Stomach (tissue), 8 donors: ENCODE measurements at regions not wholly inside any gene's neighbourhood (a gene's known extent, or its start where the extent isn't known, plus 50 kb on each side); places are given as distances from the start of the nearest gene placed in this dataset.
A peak's percentile ranks its signal among the peaks of the same experiment; 100 is the strongest.

Experiments used
- DNase-seq, 2 donors: peaks; one replicate each; pipeline versions ENCODE4 v3.0.0 to v3.0.0-alpha.2; 2013 to 2019
- H3K27ac ChIP-seq, 5 donors: fragments of 200-600 bp in 4 of 5; sonication (generic) in 4 of 5; one replicate each; pipeline ENCODE4 v1.5.1; 2013 to 2019; ENCODE audit warnings: mild to moderate bottlenecking in 1 of 5, moderate library complexity in 1 of 5
- H3K27me3 ChIP-seq, 3 donors: fragments of 200-600 bp; sonication (generic); one replicate each; pipeline ENCODE4 v1.5.1; 2017 to 2019; ENCODE audit warnings: mixed run types in 1 of 3
- H3K36me3 ChIP-seq, 4 donors: fragments of 200-600 bp; sonication (generic); 1 replicate in 3 of 4; 2 replicates in 1 of 4; pipeline ENCODE4 v1.5.1; 2016 to 2019
- H3K4me1 ChIP-seq, 4 donors: fragments of 200-600 bp; sonication (generic); one replicate each; pipeline ENCODE4 v1.5.1; 2016 to 2019
- H3K4me3 ChIP-seq, 4 donors: fragments of 200-600 bp; sonication (generic) in 3 of 4; one replicate each; pipeline ENCODE4 v1.5.1; 2016 to 2019; ENCODE audit warnings: mild to moderate bottlenecking in 1 of 4
- H3K9me3 ChIP-seq, 4 donors: fragments of 200-600 bp; sonication (generic); one replicate each; pipeline ENCODE4 v1.5.1; 2016 to 2019
- EP300 ChIP-seq: sonication (generic); formaldehyde crosslinking; IDR thresholded peaks from one replicate; pipeline ENCODE4 v1.6.1; 2017; ENCODE audit warnings: antibody characterized with exemption
- POLR2A ChIP-seq, 4 donors: fragments of 450-650 bp; IDR thresholded peaks; one replicate each; pipeline ENCODE4 v1.6.1; 2016; ENCODE audit warnings: antibody characterized with exemption in 4 of 4, control low read depth in 2 of 4, mild to moderate bottlenecking in 1 of 4, moderate library complexity in 1 of 4
- POLR2AphosphoS5 ChIP-seq, 3 donors: sonication (generic); formaldehyde crosslinking; IDR thresholded peaks; one replicate each; pipeline ENCODE4 v1.6.1; 2016; ENCODE audit warnings: antibody characterized with exemption in 3 of 3
- WGBS, 5 donors: extraction: QIAGEN DNeasy Blood & Tissue Kit in 3 of 5; methylation state at CpG; one replicate each; pipeline versions ENCODE4 v1.1.5 to v1.1.7; 2013 to 2018; 5-methylcytosine and 5-hydroxymethylcytosine counted together
- intact Hi-C: fragments of 100-400 bp; cut with DNase I; formaldehyde crosslinking; loops from one replicate; pipeline ENCODE4 v1.15.1; 2023; ENCODE audit warnings: low total_unique reads
- TF ChIP-seq, protein P1 (sequence below), 7 experiments: fragments of 450-650 bp in 4 of 7; fragments of 200-600 bp in 3 of 7; sonication (generic) in 3 of 7; IDR thresholded peaks; one replicate each; pipeline ENCODE4 v1.5.1; 2016 to 2019; ENCODE audit warnings: antibody characterized with exemption in 7 of 7, control low read depth in 2 of 7, mild to moderate bottlenecking in 1 of 7
- donor health status: healthy with polysubstance abuse.
- donor health status: Bipolar disorder and iron deficiency.
- donor health status: healthy.

GRCh38 chr10:128522551-128523308 is 396.5 kb upstream of the MKI67 start:
- TF ChIP-seq POLR2A (IDR thresholded peaks at IDR 0.05) (no peak), POLR2AphosphoS5 (IDR thresholded peaks at IDR 0.05) (no peak), EP300 (no peak)
- TF ChIP-seq, protein P1, sequence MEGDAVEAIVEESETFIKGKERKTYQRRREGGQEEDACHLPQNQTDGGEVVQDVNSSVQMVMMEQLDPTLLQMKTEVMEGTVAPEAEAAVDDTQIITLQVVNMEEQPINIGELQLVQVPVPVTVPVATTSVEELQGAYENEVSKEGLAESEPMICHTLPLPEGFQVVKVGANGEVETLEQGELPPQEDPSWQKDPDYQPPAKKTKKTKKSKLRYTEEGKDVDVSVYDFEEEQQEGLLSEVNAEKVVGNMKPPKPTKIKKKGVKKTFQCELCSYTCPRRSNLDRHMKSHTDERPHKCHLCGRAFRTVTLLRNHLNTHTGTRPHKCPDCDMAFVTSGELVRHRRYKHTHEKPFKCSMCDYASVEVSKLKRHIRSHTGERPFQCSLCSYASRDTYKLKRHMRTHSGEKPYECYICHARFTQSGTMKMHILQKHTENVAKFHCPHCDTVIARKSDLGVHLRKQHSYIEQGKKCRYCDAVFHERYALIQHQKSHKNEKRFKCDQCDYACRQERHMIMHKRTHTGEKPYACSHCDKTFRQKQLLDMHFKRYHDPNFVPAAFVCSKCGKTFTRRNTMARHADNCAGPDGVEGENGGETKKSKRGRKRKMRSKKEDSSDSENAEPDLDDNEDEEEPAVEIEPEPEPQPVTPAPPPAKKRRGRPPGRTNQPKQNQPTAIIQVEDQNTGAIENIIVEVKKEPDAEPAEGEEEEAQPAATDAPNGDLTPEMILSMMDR (IDR thresholded peaks at IDR 0.05) = no peak
- intact Hi-C loops = no loop called here
- WGBS, 5 donors = 63 to 86% (median 82%) methylated on average over 8 to 9 of the region's 9 CpGs

GRCh38 chr10:128525444-128525843 is 399.2 kb upstream of the MKI67 start:
- intact Hi-C loops = no loop called here
- H3K36me3 ChIP-seq = no peaks in the 10 kb centered on the region
- H3K4me1 ChIP-seq = no peaks in the 10 kb centered on the region
- DNase-seq = no peak
- peaks cover 0 to 25% (median 0%) of the 10 kb centered on the region in 3 donors for H3K27me3 ChIP-seq
- WGBS, 5 donors = 60 to 79% (median 73%) methylated on average over 4 of the region's 4 CpGs
- TF ChIP-seq POLR2A (IDR thresholded peaks at IDR 0.05) (no peak), EP300 (no peak), POLR2AphosphoS5 (IDR thresholded peaks at IDR 0.05) (no peak)
- TF ChIP-seq, protein P1 (IDR thresholded peaks at IDR 0.05) = no peak
- H3K9me3 ChIP-seq = peaks cover 0 to 4% (median 0%) of the 10 kb centered on the region in 4 donors
- H3K4me3 ChIP-seq = no peak overlapping the region
- H3K27ac ChIP-seq = no peak overlapping the region

More at GRCh38 chr10:128522551-128523308, 396.5 kb upstream of the MKI67 start:
- no peak for DNase-seq
- Histone ChIP-seq H3K36me3 (no peaks in the 10 kb centered on the region), H3K27me3 (peaks cover 0 to 35% (median 0%) of the 10 kb centered on the region in 3 donors), H3K9me3 (peaks cover 0 to 7% (median 0%) of the 10 kb centered on the region in 4 donors), H3K4me1 (no peaks in the 10 kb centered on the region), H3K27ac (no peak overlapping the region), H3K4me3 (no peak overlapping the region)

DNA sequence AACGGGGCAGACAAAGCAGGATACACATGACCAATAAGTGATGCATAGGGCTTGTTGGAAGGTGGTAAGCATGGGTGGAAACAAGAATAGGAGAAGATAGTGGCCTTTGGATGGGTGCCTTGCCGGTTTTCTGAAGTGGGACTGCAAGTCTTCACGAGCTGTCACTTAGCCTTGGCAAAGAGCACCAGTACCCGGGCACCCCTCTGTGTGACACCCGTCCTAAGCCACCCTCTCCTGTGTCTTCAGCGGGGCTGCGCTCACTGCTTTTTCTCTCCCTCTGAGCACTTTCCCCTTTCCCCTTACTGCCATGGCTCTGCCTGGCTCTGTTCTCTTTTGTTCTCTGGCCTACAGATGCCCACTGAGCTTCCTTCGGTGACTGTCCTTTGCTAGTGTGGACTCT is 399.7 kb upstream of the MKI67 start:
- H3K4me1 ChIP-seq = no peaks in the 10 kb centered on the region
- no peak overlapping the region for H3K27ac ChIP-seq
- DNase-seq = no peak
- 86 to 90% (median 88%) methylated on average over 8 of the region's 8 CpGs for whole genome bisulfite sequencing, 5 donors
- TF ChIP-seq POLR2A (IDR thresholded peaks at IDR 0.05) (no peak), POLR2AphosphoS5 (IDR thresholded peaks at IDR 0.05) (no peak), EP300 (no peak)
- TF ChIP-seq, protein P1 (IDR thresholded peaks at IDR 0.05) = no peak
- H3K36me3 ChIP-seq = no peaks in the 10 kb centered on the region
- H3K27me3 ChIP-seq = peaks cover 0 to 22% (median 0%) of the 10 kb centered on the region in 3 donors
- intact Hi-C loops = no loop called here
- no peak overlapping the region for H3K4me3 ChIP-seq
- H3K9me3 ChIP-seq = no peaks in the 10 kb centered on the region

- WGBS, 5 donors = 59 to 70% (median 67%) methylated on average over 17 of the region's 17 CpGs
- intact Hi-C loops = no loop called here
Measured at GRCh38 chr10:128526791-128527375, 400.7 kb upstream of the MKI67 start.

More at GRCh38 chr10:128526791-128527375, 400.7 kb upstream of the MKI67 start:
- Histone ChIP-seq H3K4me1 (no peaks in the 10 kb centered on the region), H3K36me3 (no peaks in the 10 kb centered on the region), H3K27ac (no peak overlapping the region), H3K9me3 (no peaks in the 10 kb centered on the region), H3K4me3 (no peak overlapping the region), H3K27me3 (peaks cover 0 to 24% (median 0%) of the 10 kb centered on the region in 3 donors)
- TF ChIP-seq, protein P1 (IDR thresholded peaks at IDR 0.05) = no peak
- no peak for TF ChIP-seq POLR2AphosphoS5 (IDR thresholded peaks at IDR 0.05)
- no peak for TF ChIP-seq EP300
- peak in 1 of 2 donors; percentile 83 for DNase-seq
